Nephron progenitor cell (in vitro differentiated cells): ENCODE measurements at regions not wholly inside any gene's neighbourhood (a gene's known extent, or its start where the extent isn't known, plus 50 kb on each side); places are given as distances from the start of the nearest gene placed in this dataset.
A peak's percentile ranks its signal among the peaks of the same experiment; 100 is the strongest.

Experiments used
- DNase-seq: peaks from one replicate; pipeline ENCODE4 v3.0.0; 2021
- H3K27ac Mint-ChIP-seq: 2 replicates; pipeline ENCODE4 v1.8.0; 2021; ENCODE audit warnings: mild to moderate bottlenecking, moderate library complexity, mixed read lengths
- H3K27me3 Mint-ChIP-seq: 2 replicates; pipeline ENCODE4 v1.8.0; 2021; ENCODE audit warnings: mild to moderate bottlenecking, low read depth, mixed read lengths; ENCODE audit not compliant: poor library complexity
- H3K36me3 Mint-ChIP-seq: 2 replicates; pipeline ENCODE4 v1.8.0; 2021; ENCODE audit warnings: low read depth, mixed read lengths
- H3K4me1 Mint-ChIP-seq: 2 replicates; pipeline ENCODE4 v1.8.0; 2021; ENCODE audit warnings: mixed read lengths
- H3K4me3 Mint-ChIP-seq: 2 replicates; pipeline ENCODE4 v1.8.0; 2021; ENCODE audit warnings: mild to moderate bottlenecking, moderate library complexity, mixed read lengths
- H3K9me3 Mint-ChIP-seq: 2 replicates; pipeline ENCODE4 v1.8.0; 2021; ENCODE audit warnings: mild to moderate bottlenecking, moderate library complexity, mixed read lengths
- TF ChIP-seq, protein P1 (sequence below): fragments of 200-600 bp; sonication (generic); IDR thresholded peaks from 2 replicates; pipeline ENCODE4 v1.5.0; 2021; ENCODE audit warnings: antibody characterized with exemption

DNA sequence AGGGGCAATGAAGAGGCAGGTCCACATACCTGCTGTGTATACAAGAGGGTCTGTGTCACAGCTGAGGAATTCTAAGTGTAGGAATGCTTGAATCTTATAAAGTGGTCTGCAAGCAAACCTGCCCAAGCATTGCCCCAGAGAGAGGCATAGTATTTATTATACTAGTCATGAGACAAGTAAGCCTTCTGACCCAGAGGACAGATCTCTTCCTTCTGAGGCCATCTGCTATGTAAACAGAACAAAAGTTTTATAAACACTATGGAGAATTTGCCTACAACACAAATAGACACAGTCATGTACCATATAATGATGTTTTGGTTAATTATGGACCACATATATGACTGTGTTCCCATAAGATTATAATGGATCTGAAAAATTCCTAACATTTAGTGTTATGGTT is 388.2 kb downstream of the NEBL start:
- no peaks in the 10 kb centered on the region for H3K9me3 Mint-ChIP-seq

DNA sequence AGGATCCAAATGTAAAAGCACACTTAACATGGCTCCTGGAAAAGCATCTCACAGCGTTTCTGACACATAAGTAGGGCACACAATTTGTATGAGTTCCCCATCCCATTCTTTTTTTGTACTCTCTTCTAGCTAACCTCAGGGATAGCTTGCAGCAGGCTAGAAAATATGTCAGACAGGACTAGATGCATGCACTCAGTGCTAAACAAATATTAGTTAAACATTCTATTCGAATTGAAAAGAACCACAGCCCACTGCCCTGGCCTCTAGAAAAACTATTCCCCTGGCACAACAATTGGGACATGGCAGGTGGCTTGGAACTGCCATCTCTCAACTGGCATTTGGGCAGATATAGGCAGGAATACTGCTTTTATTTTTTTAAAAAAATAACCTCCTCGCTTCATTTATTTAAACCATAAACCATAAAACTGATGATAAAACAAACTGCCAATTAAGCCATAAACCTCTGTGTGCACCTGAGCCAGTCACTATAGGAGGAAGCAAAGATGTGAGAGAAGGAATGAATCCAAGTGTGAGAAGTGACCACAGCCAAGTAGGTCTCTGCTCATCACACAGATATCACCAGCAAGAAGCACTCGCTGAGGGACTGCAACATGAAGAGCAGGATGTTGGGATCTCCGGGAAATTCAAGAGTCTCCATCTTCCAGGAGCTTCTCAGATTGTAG is 394.1 kb downstream of the NEBL start:
- Mint-ChIP-seq H3K4me1 (no peaks in the 10 kb centered on the region), H3K27ac (no peak overlapping the region), H3K36me3 (no peaks in the 10 kb centered on the region), H3K27me3 (no peaks in the 10 kb centered on the region), H3K4me3 (no peak overlapping the region), H3K9me3 (peaks cover 27% of the 10 kb centered on the region)
- no peak for DNase-seq
- TF ChIP-seq, protein P1, sequence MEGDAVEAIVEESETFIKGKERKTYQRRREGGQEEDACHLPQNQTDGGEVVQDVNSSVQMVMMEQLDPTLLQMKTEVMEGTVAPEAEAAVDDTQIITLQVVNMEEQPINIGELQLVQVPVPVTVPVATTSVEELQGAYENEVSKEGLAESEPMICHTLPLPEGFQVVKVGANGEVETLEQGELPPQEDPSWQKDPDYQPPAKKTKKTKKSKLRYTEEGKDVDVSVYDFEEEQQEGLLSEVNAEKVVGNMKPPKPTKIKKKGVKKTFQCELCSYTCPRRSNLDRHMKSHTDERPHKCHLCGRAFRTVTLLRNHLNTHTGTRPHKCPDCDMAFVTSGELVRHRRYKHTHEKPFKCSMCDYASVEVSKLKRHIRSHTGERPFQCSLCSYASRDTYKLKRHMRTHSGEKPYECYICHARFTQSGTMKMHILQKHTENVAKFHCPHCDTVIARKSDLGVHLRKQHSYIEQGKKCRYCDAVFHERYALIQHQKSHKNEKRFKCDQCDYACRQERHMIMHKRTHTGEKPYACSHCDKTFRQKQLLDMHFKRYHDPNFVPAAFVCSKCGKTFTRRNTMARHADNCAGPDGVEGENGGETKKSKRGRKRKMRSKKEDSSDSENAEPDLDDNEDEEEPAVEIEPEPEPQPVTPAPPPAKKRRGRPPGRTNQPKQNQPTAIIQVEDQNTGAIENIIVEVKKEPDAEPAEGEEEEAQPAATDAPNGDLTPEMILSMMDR = no peak

More for the DNA sequence above, 388.2 kb downstream of the NEBL start:
- H3K4me3 Mint-ChIP-seq = no peak overlapping the region
- DNase-seq = no peak
- H3K4me1 Mint-ChIP-seq = no peaks in the 10 kb centered on the region
- H3K27me3 Mint-ChIP-seq = no peaks in the 10 kb centered on the region
- no peak overlapping the region for H3K27ac Mint-ChIP-seq
- H3K36me3 Mint-ChIP-seq = no peaks in the 10 kb centered on the region
- TF ChIP-seq, protein P1 = no peak

DNA sequence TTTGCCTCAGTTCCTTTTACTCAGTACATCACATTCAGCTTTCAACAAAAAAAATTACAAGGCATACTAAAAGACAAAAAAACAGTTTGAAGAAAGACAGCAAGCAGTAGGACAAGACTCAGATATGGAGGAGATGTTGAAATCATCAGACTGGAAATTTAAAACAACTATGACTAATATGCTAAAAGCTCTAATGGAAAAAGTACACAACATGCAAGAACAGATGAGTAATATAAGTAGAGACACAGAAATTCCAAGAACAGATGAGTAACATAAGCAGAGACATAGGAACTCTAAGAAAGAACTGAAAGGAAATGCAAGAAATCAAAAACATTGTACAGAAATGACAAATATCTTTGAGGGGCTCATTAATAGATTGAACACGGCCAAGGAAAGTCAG is 402.6 kb downstream of the NEBL start:
- TF ChIP-seq, protein P1 = no peak
- Mint-ChIP-seq H3K9me3 (peaks cover 39% of the 10 kb centered on the region), H3K27ac (no peak overlapping the region), H3K27me3 (no peaks in the 10 kb centered on the region), H3K4me1 (no peaks in the 10 kb centered on the region), H3K4me3 (no peak overlapping the region), H3K36me3 (no peaks in the 10 kb centered on the region)
- no peak for DNase-seq

DNA sequence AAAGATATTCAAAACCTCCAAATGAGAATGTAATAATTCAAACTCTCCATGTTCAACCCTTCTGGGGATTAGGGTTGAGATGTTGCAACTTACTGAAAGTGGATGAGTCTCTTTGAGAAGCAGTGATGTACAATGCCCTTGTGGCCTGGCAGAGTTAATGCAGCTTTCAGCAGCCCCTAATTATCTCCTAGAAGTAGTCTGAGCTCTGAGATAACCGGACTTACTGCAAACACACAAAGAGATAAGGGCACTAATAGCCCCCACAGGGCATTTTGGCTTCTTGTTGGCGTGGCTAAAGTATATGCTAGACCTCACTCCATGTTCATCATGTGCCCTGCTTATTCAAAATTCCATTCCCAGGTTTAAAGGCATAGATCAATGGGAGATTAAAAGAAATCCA is 404.7 kb downstream of the NEBL start:
- Mint-ChIP-seq H3K4me1 (no peaks in the 10 kb centered on the region), H3K9me3 (peaks cover 24% of the 10 kb centered on the region), H3K27ac (no peak overlapping the region), H3K27me3 (no peaks in the 10 kb centered on the region), H3K4me3 (no peak overlapping the region), H3K36me3 (no peaks in the 10 kb centered on the region)
- TF ChIP-seq, protein P1 = peak; percentile 18
- no peak for DNase-seq

DNA sequence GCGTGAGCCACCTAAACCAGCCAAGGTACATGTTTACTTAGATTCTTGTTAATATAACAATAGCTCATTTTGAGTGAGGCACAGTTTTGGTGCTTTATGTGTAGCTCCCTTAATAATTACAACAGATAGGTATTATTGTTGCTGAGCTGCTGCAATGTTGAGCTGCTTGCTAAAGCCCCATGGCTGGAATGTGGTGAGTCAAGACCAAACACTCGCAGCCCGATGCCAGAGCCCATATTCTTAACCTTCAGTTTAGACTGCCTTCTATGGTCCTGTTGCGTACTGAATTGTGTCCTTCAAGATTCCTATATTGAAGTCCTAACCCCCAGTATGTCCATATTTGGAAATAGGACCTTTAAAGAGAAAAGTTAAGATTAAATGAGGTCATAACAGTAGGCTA is 407.1 kb downstream of the NEBL start:
- Mint-ChIP-seq H3K4me1 (no peaks in the 10 kb centered on the region), H3K27ac (no peak overlapping the region), H3K4me3 (no peak overlapping the region), H3K27me3 (no peaks in the 10 kb centered on the region), H3K9me3 (peaks cover 14% of the 10 kb centered on the region), H3K36me3 (no peaks in the 10 kb centered on the region)
- TF ChIP-seq, protein P1 = no peak
- no peak for DNase-seq

DNA sequence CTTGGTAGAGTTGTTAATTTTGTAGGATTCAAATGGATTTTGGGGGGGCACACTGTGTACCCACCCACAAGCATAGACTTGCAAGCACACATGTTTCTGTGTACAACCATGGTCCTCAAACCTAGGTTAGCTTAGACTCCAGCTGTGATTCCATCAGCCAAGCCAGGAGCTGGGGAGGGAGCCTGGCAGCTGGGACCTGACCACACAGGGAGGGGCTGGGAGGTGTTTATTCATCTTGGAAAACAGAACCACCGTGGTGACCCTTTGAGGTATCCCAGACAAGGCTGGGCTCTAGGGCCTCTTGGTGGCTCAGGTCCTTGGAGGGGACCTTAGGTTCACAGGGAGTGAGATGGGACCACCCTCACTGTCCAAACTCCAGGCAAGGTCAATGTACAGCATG is 410.3 kb downstream of the NEBL start:
- Mint-ChIP-seq H3K9me3 (peaks cover 2% of the 10 kb centered on the region), H3K27me3 (no peaks in the 10 kb centered on the region), H3K36me3 (peaks cover 2% of the 10 kb centered on the region), H3K4me1 (no peaks in the 10 kb centered on the region), H3K27ac (no peak overlapping the region), H3K4me3 (no peak overlapping the region)
- TF ChIP-seq, protein P1 = no peak
- DNase-seq = no peak
